NCI-H526 treated with DMSO at 0.1 percent for 48 hours (cell line): ENCODE measurements at regions not wholly inside any gene's neighbourhood (a gene's known extent, or its start where the extent isn't known, plus 50 kb on each side); places are given as distances from the start of the nearest gene placed in this dataset.
"Not testable (repeated sequence)": the region's sequence is repeated elsewhere in the genome, so short reads cannot be mapped to it uniquely, and the experiment has no call there.

ENCODE experiments used
- DNase-seq: peaks from one replicate; lab custom pipeline; 2025; lab: John Stamatoyannopoulos, UW

GRCh38 chr5:53160895-53161294 lies 51.3 kb upstream of the MOCS2 start:
- no peak for DNase-seq

GRCh38 chr5:53161876-53162275 lies 52.3 kb upstream of the MOCS2 start:
- DNase-seq: no peak

GRCh38 chr5:53164478-53165165 lies 55.1 kb upstream of the MOCS2 start:
- DNase-seq: no peak

GRCh38 chr5:53165431-53166182 lies 56.0 kb upstream of the MOCS2 start:
- no peak for DNase-seq

- no peak for DNase-seq
Observed at GRCh38 chr5:53166183-53166495, 56.6 kb upstream of the MOCS2 start.

- no peak for DNase-seq
Observed at GRCh38 chr5:53167836-53168235, 58.3 kb upstream of the MOCS2 start.

- no peak for DNase-seq
Observed at GRCh38 chr5:53169933-53170332, 60.4 kb upstream of the MOCS2 start.

- no peak for DNase-seq
Observed at GRCh38 chr5:53170746-53171349, 61.3 kb upstream of the MOCS2 start.

- not testable (repeated sequence) for DNase-seq
Observed at GRCh38 chr5:53172073-53172472, 62.5 kb upstream of the MOCS2 start.

- no peak for DNase-seq
Observed at GRCh38 chr5:53172630-53173029, 63.1 kb upstream of the MOCS2 start.

- DNase-seq: no peak
Observed at GRCh38 chr5:53173083-53173482, 63.5 kb upstream of the MOCS2 start.

- DNase-seq: no peak
Observed at GRCh38 chr5:53178830-53179229, 69.3 kb upstream of the MOCS2 start.

GRCh38 chr5:53179691-53180090 lies 70.1 kb upstream of the MOCS2 start:
- DNase-seq: no peak

- DNase-seq: no peak
Observed at GRCh38 chr5:53180538-53180937, 71.0 kb upstream of the MOCS2 start.

GRCh38 chr5:53180991-53181390 lies 71.4 kb upstream of the MOCS2 start:
- no peak for DNase-seq

- no peak for DNase-seq
Observed at GRCh38 chr5:53183880-53184279, 74.3 kb upstream of the MOCS2 start.

GRCh38 chr5:53191548-53192165 lies 82.1 kb upstream of the MOCS2 start:
- DNase-seq: no peak

GRCh38 chr5:53194086-53194485 lies 84.5 kb upstream of the MOCS2 start:
- no peak for DNase-seq

- no peak for DNase-seq
Observed at GRCh38 chr5:53199882-53200281, 90.3 kb upstream of the MOCS2 start.

GRCh38 chr5:53200306-53200705 lies 90.7 kb upstream of the MOCS2 start:
- DNase-seq: no peak

- DNase-seq: no peak
Observed at GRCh38 chr5:53201746-53202145, 92.2 kb upstream of the MOCS2 start.

- no peak for DNase-seq
Observed at GRCh38 chr5:53206562-53206961, 97.0 kb upstream of the MOCS2 start.

- no peak for DNase-seq
Observed at GRCh38 chr5:53211799-53212198, 102.2 kb upstream of the MOCS2 start.
